HL-60 (cell line): ENCODE measurements at regions not wholly inside any gene's neighbourhood (a gene's known extent, or its start where the extent isn't known, plus 50 kb on each side); places are given as distances from the start of the nearest gene placed in this dataset.

Experiments used
- POLR2AphosphoS5 ChIP-seq: IDR thresholded peaks from 2 replicates; pipeline ENCODE4 v1.6.1; 2012; ENCODE audit warnings: low read depth
- TF ChIP-seq, protein P1 (sequence below): IDR thresholded peaks from one replicate; pipeline ENCODE4 v1.5.1; 2011; ENCODE audit warnings: low read length, control low read depth, inconsistent platforms; ENCODE audit not compliant: insufficient read depth
- TF ChIP-seq, protein P2 (sequence below): IDR thresholded peaks from 2 replicates; pipeline ENCODE4 v1.6.1; 2012; ENCODE audit warnings: low read depth; ENCODE audit not compliant: insufficient replicate concordance

DNA sequence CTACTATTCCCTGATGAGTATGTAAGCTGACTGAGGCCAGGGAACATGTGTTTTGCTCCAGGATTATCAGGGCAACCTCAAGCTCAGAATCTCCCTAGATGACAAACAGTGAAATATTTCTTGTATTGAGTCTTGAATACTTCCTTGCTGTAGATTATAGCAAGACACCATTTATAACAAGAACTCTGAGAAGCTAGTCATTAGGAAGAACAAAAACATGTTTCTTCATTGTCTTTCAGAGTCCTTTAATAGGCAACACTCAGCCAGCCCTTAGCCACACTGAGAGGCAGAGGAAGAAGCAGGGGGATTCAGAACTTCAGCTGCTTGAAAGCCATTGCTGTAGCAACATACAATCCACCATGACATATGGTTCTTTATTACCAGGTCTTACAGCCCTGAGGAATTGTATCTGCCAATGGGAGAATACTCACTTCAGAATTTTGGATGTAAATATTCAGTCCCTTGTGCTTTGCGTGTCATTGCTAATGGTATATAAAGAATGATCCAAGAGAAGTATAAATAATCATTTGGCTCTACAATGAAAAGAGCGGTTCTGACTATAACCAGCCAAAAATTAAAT is 117.5 kb upstream of the NCKAP5 start:
- no peak for TF ChIP-seq POLR2AphosphoS5
- TF ChIP-seq, protein P1, sequence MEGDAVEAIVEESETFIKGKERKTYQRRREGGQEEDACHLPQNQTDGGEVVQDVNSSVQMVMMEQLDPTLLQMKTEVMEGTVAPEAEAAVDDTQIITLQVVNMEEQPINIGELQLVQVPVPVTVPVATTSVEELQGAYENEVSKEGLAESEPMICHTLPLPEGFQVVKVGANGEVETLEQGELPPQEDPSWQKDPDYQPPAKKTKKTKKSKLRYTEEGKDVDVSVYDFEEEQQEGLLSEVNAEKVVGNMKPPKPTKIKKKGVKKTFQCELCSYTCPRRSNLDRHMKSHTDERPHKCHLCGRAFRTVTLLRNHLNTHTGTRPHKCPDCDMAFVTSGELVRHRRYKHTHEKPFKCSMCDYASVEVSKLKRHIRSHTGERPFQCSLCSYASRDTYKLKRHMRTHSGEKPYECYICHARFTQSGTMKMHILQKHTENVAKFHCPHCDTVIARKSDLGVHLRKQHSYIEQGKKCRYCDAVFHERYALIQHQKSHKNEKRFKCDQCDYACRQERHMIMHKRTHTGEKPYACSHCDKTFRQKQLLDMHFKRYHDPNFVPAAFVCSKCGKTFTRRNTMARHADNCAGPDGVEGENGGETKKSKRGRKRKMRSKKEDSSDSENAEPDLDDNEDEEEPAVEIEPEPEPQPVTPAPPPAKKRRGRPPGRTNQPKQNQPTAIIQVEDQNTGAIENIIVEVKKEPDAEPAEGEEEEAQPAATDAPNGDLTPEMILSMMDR, result no peak
- TF ChIP-seq, protein P2, sequence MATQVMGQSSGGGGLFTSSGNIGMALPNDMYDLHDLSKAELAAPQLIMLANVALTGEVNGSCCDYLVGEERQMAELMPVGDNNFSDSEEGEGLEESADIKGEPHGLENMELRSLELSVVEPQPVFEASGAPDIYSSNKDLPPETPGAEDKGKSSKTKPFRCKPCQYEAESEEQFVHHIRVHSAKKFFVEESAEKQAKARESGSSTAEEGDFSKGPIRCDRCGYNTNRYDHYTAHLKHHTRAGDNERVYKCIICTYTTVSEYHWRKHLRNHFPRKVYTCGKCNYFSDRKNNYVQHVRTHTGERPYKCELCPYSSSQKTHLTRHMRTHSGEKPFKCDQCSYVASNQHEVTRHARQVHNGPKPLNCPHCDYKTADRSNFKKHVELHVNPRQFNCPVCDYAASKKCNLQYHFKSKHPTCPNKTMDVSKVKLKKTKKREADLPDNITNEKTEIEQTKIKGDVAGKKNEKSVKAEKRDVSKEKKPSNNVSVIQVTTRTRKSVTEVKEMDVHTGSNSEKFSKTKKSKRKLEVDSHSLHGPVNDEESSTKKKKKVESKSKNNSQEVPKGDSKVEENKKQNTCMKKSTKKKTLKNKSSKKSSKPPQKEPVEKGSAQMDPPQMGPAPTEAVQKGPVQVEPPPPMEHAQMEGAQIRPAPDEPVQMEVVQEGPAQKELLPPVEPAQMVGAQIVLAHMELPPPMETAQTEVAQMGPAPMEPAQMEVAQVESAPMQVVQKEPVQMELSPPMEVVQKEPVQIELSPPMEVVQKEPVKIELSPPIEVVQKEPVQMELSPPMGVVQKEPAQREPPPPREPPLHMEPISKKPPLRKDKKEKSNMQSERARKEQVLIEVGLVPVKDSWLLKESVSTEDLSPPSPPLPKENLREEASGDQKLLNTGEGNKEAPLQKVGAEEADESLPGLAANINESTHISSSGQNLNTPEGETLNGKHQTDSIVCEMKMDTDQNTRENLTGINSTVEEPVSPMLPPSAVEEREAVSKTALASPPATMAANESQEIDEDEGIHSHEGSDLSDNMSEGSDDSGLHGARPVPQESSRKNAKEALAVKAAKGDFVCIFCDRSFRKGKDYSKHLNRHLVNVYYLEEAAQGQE, result no peak
